ENCODE measurements at regions not wholly inside any gene's neighbourhood (a gene's known extent, or its start where the extent isn't known, plus 50 kb on each side); places are given as distances from the start of the nearest gene placed in this dataset.

DNA sequence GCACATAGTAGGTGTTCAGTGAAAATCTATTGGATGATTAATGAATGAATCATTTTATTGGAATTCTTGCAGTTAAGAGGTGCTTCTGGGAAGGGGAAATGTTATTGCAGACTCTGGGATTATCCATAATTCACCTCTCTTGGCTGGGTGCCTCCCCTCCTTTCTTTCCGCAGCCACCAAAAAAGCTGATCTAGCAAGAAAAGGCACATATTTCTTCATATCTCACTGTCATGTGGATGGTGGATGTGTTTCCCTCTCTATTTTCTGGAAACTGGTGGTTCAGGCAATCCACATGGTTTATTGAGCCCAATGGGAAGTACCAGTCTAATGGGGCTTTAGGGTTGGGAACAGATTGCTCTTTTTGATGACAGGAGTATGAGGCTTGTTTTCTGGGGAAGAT lies 151.1 kb upstream of the ROPN1 start:
- Histone ChIP-seq H3K4me1 (ENCODE audit: control insufficient read depth in 1 of 2, insufficient read depth in 2 of 2, low read length in 2 of 2) (no peaks in the 10 kb centered on the region), H3K27ac (ENCODE audit: low read depth in 1 of 2, low read length in 2 of 2) (no peak overlapping the region), H3K27me3 (ENCODE audit: control insufficient read depth in 2 of 2, insufficient read depth in 2 of 2, low read length in 2 of 2) (no peaks in the 10 kb centered on the region), H3K4me3 (replicated peaks in 1 of 3; ENCODE audit: low read depth in 2 of 3, low read length in 3 of 3) (no peak overlapping the region), H3K36me3 (replicated peaks in 1 of 2; ENCODE audit: control insufficient read depth in 1 of 2, insufficient read depth in 2 of 2, low read length in 2 of 2) (no peaks in the 10 kb centered on the region), H3K9me3 (replicated peaks in 1 of 2; ENCODE audit: control insufficient read depth in 1 of 2, insufficient read depth in 1 of 2, low read length in 2 of 2) (no peaks in the 10 kb centered on the region), H3K4me2 (replicated peaks; ENCODE audit: extremely low read depth, low read length, poor library complexity, severe bottlenecking) (no peak overlapping the region), H4K20me1 (ENCODE audit: insufficient read depth, low read length) (no peaks in the 10 kb centered on the region), H3K9ac (ENCODE audit: insufficient read depth, low read length, poor library complexity, severe bottlenecking) (no peak overlapping the region), H2AFZ (ENCODE audit: insufficient read depth, low read depth, low read length, poor library complexity, severe bottlenecking) (no peak overlapping the region), H3K79me2 (ENCODE audit: insufficient read depth, low read length) (no peaks in the 10 kb centered on the region)
- Mint-ChIP-seq H3K9me3 (peaks cover 0 to 2% (median 0%) of the 10 kb centered on the region in 7 donors), H3K36me3 (no peaks in the 10 kb centered on the region), H3K27ac (no peak overlapping the region), H3K4me1 (no peaks in the 10 kb centered on the region), H3K4me3 (no peak overlapping the region), H3K27me3 (ENCODE audit: low read depth in 3 of 3) (peaks cover 0 to 6% (median 1%) of the 10 kb centered on the region in 3 donors)
- intact Hi-C loops (cut with micrococcal nuclease) = no loop called here
- no peak for DNase-seq
- TF ChIP-seq, protein P1, sequence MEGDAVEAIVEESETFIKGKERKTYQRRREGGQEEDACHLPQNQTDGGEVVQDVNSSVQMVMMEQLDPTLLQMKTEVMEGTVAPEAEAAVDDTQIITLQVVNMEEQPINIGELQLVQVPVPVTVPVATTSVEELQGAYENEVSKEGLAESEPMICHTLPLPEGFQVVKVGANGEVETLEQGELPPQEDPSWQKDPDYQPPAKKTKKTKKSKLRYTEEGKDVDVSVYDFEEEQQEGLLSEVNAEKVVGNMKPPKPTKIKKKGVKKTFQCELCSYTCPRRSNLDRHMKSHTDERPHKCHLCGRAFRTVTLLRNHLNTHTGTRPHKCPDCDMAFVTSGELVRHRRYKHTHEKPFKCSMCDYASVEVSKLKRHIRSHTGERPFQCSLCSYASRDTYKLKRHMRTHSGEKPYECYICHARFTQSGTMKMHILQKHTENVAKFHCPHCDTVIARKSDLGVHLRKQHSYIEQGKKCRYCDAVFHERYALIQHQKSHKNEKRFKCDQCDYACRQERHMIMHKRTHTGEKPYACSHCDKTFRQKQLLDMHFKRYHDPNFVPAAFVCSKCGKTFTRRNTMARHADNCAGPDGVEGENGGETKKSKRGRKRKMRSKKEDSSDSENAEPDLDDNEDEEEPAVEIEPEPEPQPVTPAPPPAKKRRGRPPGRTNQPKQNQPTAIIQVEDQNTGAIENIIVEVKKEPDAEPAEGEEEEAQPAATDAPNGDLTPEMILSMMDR (IDR thresholded peaks at IDR 0.05) = no peak
- no CpG with 5 or more reads among the region's 1 CpG for WGBS (ENCODE audit: insufficient coverage)

DNA sequence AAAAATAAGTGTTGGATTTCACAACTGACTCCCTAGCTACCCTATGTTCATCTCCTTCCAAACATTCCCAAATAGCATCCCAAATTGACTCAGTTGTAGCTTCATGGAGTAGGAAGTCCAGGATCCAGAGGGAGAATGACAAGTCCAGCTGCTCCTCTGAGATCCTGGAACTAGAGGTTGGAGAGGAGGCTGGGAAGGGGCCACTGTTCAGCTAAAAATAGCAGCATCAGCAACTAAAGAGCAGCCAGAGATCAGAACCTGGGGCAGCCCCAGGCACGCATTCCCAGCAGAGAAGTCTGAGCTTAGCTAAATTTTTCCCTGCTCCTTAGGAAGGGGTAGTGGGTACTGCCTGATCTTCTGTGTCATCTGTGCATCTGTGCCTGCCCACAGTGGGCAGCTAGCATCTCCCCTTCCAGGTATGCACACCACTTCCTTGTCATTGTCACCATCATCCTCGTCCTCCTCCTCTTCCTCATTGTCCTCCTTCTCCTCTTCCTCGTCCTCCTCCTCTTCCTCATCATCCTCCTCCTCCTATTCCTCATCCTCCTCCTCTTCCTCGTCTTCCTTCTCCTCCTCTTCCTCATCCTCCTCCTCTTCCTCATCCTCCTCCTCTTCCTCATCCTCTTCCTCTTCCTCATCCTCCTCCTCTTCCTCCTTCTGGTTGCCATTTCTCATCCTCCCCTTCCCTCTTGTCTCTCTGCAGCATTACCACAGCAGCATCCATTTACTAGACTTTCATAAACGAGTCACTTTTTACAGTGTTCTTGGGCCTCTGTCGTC lies 152.3 kb upstream of the ROPN1 start:
- intact Hi-C loops (cut with micrococcal nuclease) = no loop called here
- H3K9ac ChIP-seq (ENCODE audit: insufficient read depth, low read length, poor library complexity, severe bottlenecking) = no peak overlapping the region
- Mint-ChIP-seq H3K9me3 (peaks cover 0 to 2% (median 0%) of the 10 kb centered on the region in 7 donors), H3K27ac (peak overlapping the region in 1 of 7 donors; percentile 8), H3K4me1 (no peaks in the 10 kb centered on the region), H3K36me3 (no peaks in the 10 kb centered on the region), H3K27me3 (ENCODE audit: low read depth in 3 of 3) (peaks cover 1 to 6% (median 2%) of the 10 kb centered on the region in 3 donors), H3K4me3 (no peak overlapping the region)
- H3K9me3 ChIP-seq (replicated peaks in 1 of 2; ENCODE audit: control insufficient read depth in 1 of 2, insufficient read depth in 1 of 2, low read length in 2 of 2) = no peaks in the 10 kb centered on the region
- no peak overlapping the region for H3K27ac ChIP-seq (ENCODE audit: low read depth in 1 of 2, low read length in 2 of 2)
- no peak overlapping the region for H3K4me2 ChIP-seq (replicated peaks; ENCODE audit: extremely low read depth, low read length, poor library complexity, severe bottlenecking)
- WGBS (ENCODE audit: insufficient coverage) = 70% methylated on average over 4 of the region's 6 CpGs
- H2AFZ ChIP-seq (ENCODE audit: insufficient read depth, low read depth, low read length, poor library complexity, severe bottlenecking) = no peak overlapping the region
- DNase-seq = no peak
- H3K27me3 ChIP-seq (ENCODE audit: control insufficient read depth in 2 of 2, insufficient read depth in 2 of 2, low read length in 2 of 2) = no peaks in the 10 kb centered on the region
- TF ChIP-seq, protein P1 (IDR thresholded peaks at IDR 0.05) = no peak
- no peaks in the 10 kb centered on the region for H4K20me1 ChIP-seq (ENCODE audit: insufficient read depth, low read length)
- H3K79me2 ChIP-seq (ENCODE audit: insufficient read depth, low read length) = no peaks in the 10 kb centered on the region
- H3K36me3 ChIP-seq (replicated peaks in 1 of 2; ENCODE audit: control insufficient read depth in 1 of 2, insufficient read depth in 2 of 2, low read length in 2 of 2) = no peaks in the 10 kb centered on the region
- no peaks in the 10 kb centered on the region for H3K4me1 ChIP-seq (ENCODE audit: control insufficient read depth in 1 of 2, insufficient read depth in 2 of 2, low read length in 2 of 2)
- no peak overlapping the region for H3K4me3 ChIP-seq (replicated peaks in 1 of 3; ENCODE audit: low read depth in 2 of 3, low read length in 3 of 3)

All from CD14-positive monocyte (primary cell).